ENCODE measurements at regions not wholly inside any gene's neighbourhood (a gene's known extent, or its start where the extent isn't known, plus 50 kb on each side); places are given as distances from the start of the nearest gene placed in this dataset.

- no peaks in the 10 kb centered on the region for H3K9me3 ChIP-seq (replicated peaks in 1 of 2; ENCODE audit: control insufficient read depth in 1 of 2, insufficient read depth in 1 of 2, low read length in 2 of 2)
- TF ChIP-seq CTCF (IDR thresholded peaks at IDR 0.05): no peak
- Mint-ChIP-seq H3K27ac (no peak overlapping the region), H3K4me1 (no peaks in the 10 kb centered on the region), H3K36me3 (no peaks in the 10 kb centered on the region), H3K27me3 (ENCODE audit: low read depth in 3 of 3) (no peaks in the 10 kb centered on the region), H3K4me3 (no peak overlapping the region), H3K9me3 (peaks cover 0 to 3% (median 0%) of the 10 kb centered on the region in 7 donors)
- intact Hi-C loops (cut with micrococcal nuclease): no loop called here
- H3K9ac ChIP-seq (ENCODE audit: insufficient read depth, low read length, poor library complexity, severe bottlenecking): no peak overlapping the region
- H3K27ac ChIP-seq (ENCODE audit: low read depth in 1 of 2, low read length in 2 of 2): no peak overlapping the region
- no peaks in the 10 kb centered on the region for H3K79me2 ChIP-seq (ENCODE audit: insufficient read depth, low read length)
- no peaks in the 10 kb centered on the region for H3K27me3 ChIP-seq (ENCODE audit: control insufficient read depth in 2 of 2, insufficient read depth in 2 of 2, low read length in 2 of 2)
- no peak overlapping the region for H2AFZ ChIP-seq (ENCODE audit: insufficient read depth, low read depth, low read length, poor library complexity, severe bottlenecking)
- no peaks in the 10 kb centered on the region for H3K4me1 ChIP-seq (ENCODE audit: control insufficient read depth in 1 of 2, insufficient read depth in 2 of 2, low read length in 2 of 2)
- no peak overlapping the region for H3K4me2 ChIP-seq (replicated peaks; ENCODE audit: extremely low read depth, low read length, poor library complexity, severe bottlenecking)
- 89% methylated on average over 1 of the region's 3 CpGs for WGBS (ENCODE audit: insufficient coverage)
- H3K36me3 ChIP-seq (replicated peaks in 1 of 2; ENCODE audit: control insufficient read depth in 1 of 2, insufficient read depth in 2 of 2, low read length in 2 of 2): no peaks in the 10 kb centered on the region
- H3K4me3 ChIP-seq (replicated peaks in 1 of 3; ENCODE audit: low read depth in 2 of 3, low read length in 3 of 3): no peak overlapping the region
- no peaks in the 10 kb centered on the region for H4K20me1 ChIP-seq (ENCODE audit: insufficient read depth, low read length)
- no peak for DNase-seq
Observed at GRCh38 chr3:67202053-67202452, 203.9 kb downstream of the KBTBD8 start.

- Mint-ChIP-seq H3K27me3 (ENCODE audit: low read depth in 3 of 3) (no peaks in the 10 kb centered on the region), H3K27ac (no peak overlapping the region), H3K36me3 (no peaks in the 10 kb centered on the region), H3K9me3 (peaks cover 0 to 5% (median 0%) of the 10 kb centered on the region in 7 donors), H3K4me1 (no peaks in the 10 kb centered on the region), H3K4me3 (no peak overlapping the region)
- no peaks in the 10 kb centered on the region for H3K9me3 ChIP-seq (replicated peaks in 1 of 2; ENCODE audit: control insufficient read depth in 1 of 2, insufficient read depth in 1 of 2, low read length in 2 of 2)
- H4K20me1 ChIP-seq (ENCODE audit: insufficient read depth, low read length): no peaks in the 10 kb centered on the region
- H3K4me3 ChIP-seq (replicated peaks in 1 of 3; ENCODE audit: low read depth in 2 of 3, low read length in 3 of 3): no peak overlapping the region
- H3K79me2 ChIP-seq (ENCODE audit: insufficient read depth, low read length): no peaks in the 10 kb centered on the region
- intact Hi-C loops (cut with micrococcal nuclease): no loop called here
- WGBS (ENCODE audit: insufficient coverage): 100% methylated on average over 2 of the region's 4 CpGs
- no peak overlapping the region for H2AFZ ChIP-seq (ENCODE audit: insufficient read depth, low read depth, low read length, poor library complexity, severe bottlenecking)
- no peaks in the 10 kb centered on the region for H3K4me1 ChIP-seq (ENCODE audit: control insufficient read depth in 1 of 2, insufficient read depth in 2 of 2, low read length in 2 of 2)
- DNase-seq: no peak
- no peaks in the 10 kb centered on the region for H3K27me3 ChIP-seq (ENCODE audit: control insufficient read depth in 2 of 2, insufficient read depth in 2 of 2, low read length in 2 of 2)
- H3K27ac ChIP-seq (ENCODE audit: low read depth in 1 of 2, low read length in 2 of 2): no peak overlapping the region
- H3K36me3 ChIP-seq (replicated peaks in 1 of 2; ENCODE audit: control insufficient read depth in 1 of 2, insufficient read depth in 2 of 2, low read length in 2 of 2): no peaks in the 10 kb centered on the region
- no peak overlapping the region for H3K4me2 ChIP-seq (replicated peaks; ENCODE audit: extremely low read depth, low read length, poor library complexity, severe bottlenecking)
- no peak for TF ChIP-seq CTCF (IDR thresholded peaks at IDR 0.05)
- H3K9ac ChIP-seq (ENCODE audit: insufficient read depth, low read length, poor library complexity, severe bottlenecking): no peak overlapping the region
Observed at GRCh38 chr3:67204951-67205350, 206.8 kb downstream of the KBTBD8 start.

Measured in CD14-positive monocyte (primary cell).